ENCODE measurements at regions not wholly inside any gene's neighbourhood (a gene's known extent, or its start where the extent isn't known, plus 50 kb on each side); places are given as distances from the start of the nearest gene placed in this dataset.

GRCh38 chr3:177898185-177898584 lies 638.1 kb upstream of the KCNMB2 start:
- Histone ChIP-seq H3K9me3 (peaks cover 35 to 37% of the 10 kb centered on the region in 2 donors), H3K27me3 (no peaks in the 10 kb centered on the region), H3K27ac (no peak overlapping the region), H3K36me3 (no peaks in the 10 kb centered on the region), H3K4me3 (no peak overlapping the region), H3K4me1 (no peaks in the 10 kb centered on the region)
- DNase-seq (ENCODE audit: low spot score in 2 of 2): no peak
- intact Hi-C loops (cut with DNase I; ENCODE audit: low total_unique reads): no loop called here
- TF ChIP-seq CTCF (IDR thresholded peaks at IDR 0.05) (no peak), POLR2AphosphoS5 (IDR thresholded peaks at IDR 0.05) (no peak), POLR2A (IDR thresholded peaks at IDR 0.05) (no peak)

- no peak overlapping the region for H3K27ac ChIP-seq
- H3K27me3 ChIP-seq: no peaks in the 10 kb centered on the region
- intact Hi-C loops (cut with DNase I; ENCODE audit: low total_unique reads): no loop called here
- TF ChIP-seq POLR2A (IDR thresholded peaks at IDR 0.05): no peak
- no peak for TF ChIP-seq CTCF (IDR thresholded peaks at IDR 0.05)
- TF ChIP-seq POLR2AphosphoS5 (IDR thresholded peaks at IDR 0.05): no peak
- H3K4me1 ChIP-seq: no peaks in the 10 kb centered on the region
- no peaks in the 10 kb centered on the region for H3K36me3 ChIP-seq
- no peak for DNase-seq (ENCODE audit: low spot score in 2 of 2)
- H3K9me3 ChIP-seq: peaks cover 35 to 37% of the 10 kb centered on the region in 2 donors
- no peak overlapping the region for H3K4me3 ChIP-seq
Measured at GRCh38 chr3:177899275-177900067, 636.8 kb upstream of the KCNMB2 start.

GRCh38 chr3:177902876-177903275 lies 633.4 kb upstream of the KCNMB2 start:
- Histone ChIP-seq H3K36me3 (no peaks in the 10 kb centered on the region), H3K4me1 (peaks cover 3 to 8% of the 10 kb centered on the region in 2 donors), H3K9me3 (peaks cover 24 to 29% of the 10 kb centered on the region in 2 donors), H3K27ac (no peak overlapping the region), H3K27me3 (no peaks in the 10 kb centered on the region), H3K4me3 (no peak overlapping the region)
- TF ChIP-seq CTCF (IDR thresholded peaks at IDR 0.05) (no peak), POLR2AphosphoS5 (IDR thresholded peaks at IDR 0.05) (no peak), POLR2A (IDR thresholded peaks at IDR 0.05) (no peak)
- DNase-seq (ENCODE audit: low spot score in 2 of 2): no peak
- intact Hi-C loops (cut with DNase I; ENCODE audit: low total_unique reads): no loop called here

- Histone ChIP-seq H3K36me3 (no peaks in the 10 kb centered on the region), H3K4me3 (no peak overlapping the region), H3K4me1 (peaks cover 3 to 8% of the 10 kb centered on the region in 2 donors), H3K27ac (peak overlapping the region; percentile 66 to 73), H3K27me3 (no peaks in the 10 kb centered on the region), H3K9me3 (peaks cover 10 to 14% of the 10 kb centered on the region in 2 donors)
- intact Hi-C loops (cut with DNase I; ENCODE audit: low total_unique reads): no loop called here
- TF ChIP-seq POLR2AphosphoS5 (IDR thresholded peaks at IDR 0.05) (no peak), CTCF (IDR thresholded peaks at IDR 0.05) (no peak), POLR2A (IDR thresholded peaks at IDR 0.05) (no peak)
- DNase-seq (ENCODE audit: low spot score in 2 of 2): no peak
Measured at GRCh38 chr3:177904621-177905020, 631.6 kb upstream of the KCNMB2 start.

Measured in breast epithelium (tissue), 4 donors.